ENCODE measurements at regions not wholly inside any gene's neighbourhood (a gene's known extent, or its start where the extent isn't known, plus 50 kb on each side); places are given as distances from the start of the nearest gene placed in this dataset.

DNA sequence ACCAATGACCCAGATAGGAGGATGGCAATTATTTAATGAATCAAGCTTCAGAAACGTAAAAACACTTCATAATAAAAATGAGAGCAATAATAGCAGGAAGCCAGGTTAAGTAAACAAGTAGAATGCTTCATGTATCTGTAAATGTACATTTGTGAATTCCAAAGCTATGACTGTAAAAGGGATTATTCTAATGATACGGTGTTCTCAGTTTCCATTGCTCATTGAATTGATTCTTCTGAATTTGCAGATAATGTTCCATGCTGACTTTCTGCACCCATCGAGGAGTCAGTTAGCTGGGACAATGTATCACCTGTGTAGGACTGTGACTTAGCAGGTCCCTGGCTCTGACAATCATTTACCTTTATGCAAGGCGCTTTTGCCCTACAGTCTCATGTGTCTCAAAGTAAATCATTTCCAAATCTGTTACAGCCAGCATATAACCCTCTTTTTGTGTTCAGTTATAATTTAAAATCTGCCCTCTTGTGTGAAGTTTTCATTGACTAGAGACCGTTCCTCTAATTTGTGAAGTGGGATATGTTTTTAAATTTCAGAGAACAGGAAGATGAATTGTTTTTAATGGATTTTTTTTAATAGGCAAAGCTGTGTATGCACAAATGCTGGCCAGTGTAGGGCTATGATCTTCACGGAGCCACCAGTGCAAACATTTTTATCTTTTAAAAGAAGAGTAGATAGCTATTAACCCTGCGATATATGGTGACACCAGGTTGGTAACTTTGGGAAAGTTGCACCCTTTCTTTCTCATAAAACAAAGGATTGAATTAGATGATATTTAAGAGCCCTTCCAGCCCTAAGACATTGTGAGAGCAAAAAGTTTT is 267.1 kb downstream of the KLF5 start:
- TF ChIP-seq MXI1 (IDR thresholded peaks at IDR 0.05; ENCODE audit: borderline replicate concordance, low read depth, low read length) (no peak), RFX5 (IDR thresholded peaks at IDR 0.05; ENCODE audit: low read depth, low read length) (no peak), RCOR1 (IDR thresholded peaks at IDR 0.05; ENCODE audit: insufficient replicate concordance, low read length) (no peak), FOS (IDR thresholded peaks at IDR 0.05; ENCODE audit: low read depth, low read length) (no peak), SMC3 (IDR thresholded peaks at IDR 0.05; ENCODE audit: low read depth, low read length) (no peak)
- TF ChIP-seq, protein P1, sequence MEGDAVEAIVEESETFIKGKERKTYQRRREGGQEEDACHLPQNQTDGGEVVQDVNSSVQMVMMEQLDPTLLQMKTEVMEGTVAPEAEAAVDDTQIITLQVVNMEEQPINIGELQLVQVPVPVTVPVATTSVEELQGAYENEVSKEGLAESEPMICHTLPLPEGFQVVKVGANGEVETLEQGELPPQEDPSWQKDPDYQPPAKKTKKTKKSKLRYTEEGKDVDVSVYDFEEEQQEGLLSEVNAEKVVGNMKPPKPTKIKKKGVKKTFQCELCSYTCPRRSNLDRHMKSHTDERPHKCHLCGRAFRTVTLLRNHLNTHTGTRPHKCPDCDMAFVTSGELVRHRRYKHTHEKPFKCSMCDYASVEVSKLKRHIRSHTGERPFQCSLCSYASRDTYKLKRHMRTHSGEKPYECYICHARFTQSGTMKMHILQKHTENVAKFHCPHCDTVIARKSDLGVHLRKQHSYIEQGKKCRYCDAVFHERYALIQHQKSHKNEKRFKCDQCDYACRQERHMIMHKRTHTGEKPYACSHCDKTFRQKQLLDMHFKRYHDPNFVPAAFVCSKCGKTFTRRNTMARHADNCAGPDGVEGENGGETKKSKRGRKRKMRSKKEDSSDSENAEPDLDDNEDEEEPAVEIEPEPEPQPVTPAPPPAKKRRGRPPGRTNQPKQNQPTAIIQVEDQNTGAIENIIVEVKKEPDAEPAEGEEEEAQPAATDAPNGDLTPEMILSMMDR (conservative IDR thresholded peaks at IDR 0.05; ENCODE audit: low read depth, low read length): no peak
- no peak overlapping the region for H3K18ac ChIP-seq (ENCODE audit: low read depth, low read length)
- no peak overlapping the region for H3K27ac ChIP-seq (ENCODE audit: insufficient read depth, low read length)
- H3K14ac ChIP-seq (replicated peaks; ENCODE audit: low read depth, low read length): no peak overlapping the region
- no peaks in the 10 kb centered on the region for H3K36me3 ChIP-seq (ENCODE audit: control insufficient read depth, insufficient read depth, low read length)
- no peaks in the 10 kb centered on the region for H3K79me1 ChIP-seq (ENCODE audit: low read depth in 1 of 2, low read length in 2 of 2)
- ATAC-seq (ENCODE audit: low read depth) (no peak), DNase-seq (peak; percentile 5)
- no peak overlapping the region for H2AK5ac ChIP-seq (ENCODE audit: low read depth, low read length)
- H3K4me1 ChIP-seq (ENCODE audit: control insufficient read depth, insufficient read depth, low read length): no peaks in the 10 kb centered on the region
- H4K20me1 ChIP-seq (ENCODE audit: insufficient read depth, low read length): no peaks in the 10 kb centered on the region
- H2BK120ac ChIP-seq (ENCODE audit: low read depth, low read length): no peak overlapping the region
- no peak overlapping the region for H2BK5ac ChIP-seq (ENCODE audit: low read depth, low read length, poor library complexity, severe bottlenecking)
- WGBS, 2 experiments (ENCODE audit: extremely low coverage in 2 of 2, insufficient read length in 1 of 2): 61% methylated on average over 3 of the region's 7 CpGs; no CpG with 5 or more reads in 1 of the 2 experiments
- H2BK15ac ChIP-seq (ENCODE audit: low read depth, low read length): no peak overlapping the region
- no peak overlapping the region for H3K23ac ChIP-seq (ENCODE audit: low read depth, low read length)
- dilution Hi-C loops (cut with HindIII; ENCODE audit: low sequenced_read_pairs, unreplicated experiment) (no loop called here), in situ Hi-C loops (cut with MboI; ENCODE audit: low sequenced_read_pairs) (no loop called here), intact Hi-C loops (cut with micrococcal nuclease) (no loop called here)
- H3K4me3 ChIP-seq (ENCODE audit: insufficient read depth, low read depth, low read length): no peak overlapping the region
- peak overlapping the region; percentile 4 for H3K4me2 ChIP-seq (ENCODE audit: low read depth, low read length)
- no peak overlapping the region for H4K8ac ChIP-seq (ENCODE audit: low read depth in 2 of 2, low read length in 2 of 2)
- ChIA-PET CTCF (interaction anchor here (1.3 kb wide), 1 partner anchor 9 kb away, joined by 4 read pairs; no protein-coding TSS in a partner anchor), POLR2A (ENCODE audit: unreplicated experiment) (no interaction called here)
- no peak overlapping the region for H3K9ac ChIP-seq (ENCODE audit: low read depth, low read length)
- no peak overlapping the region for H2AK9ac ChIP-seq (replicated peaks; ENCODE audit: low read depth, low read length, poor library complexity)
- no peaks in the 10 kb centered on the region for H3K27me3 ChIP-seq (ENCODE audit: control insufficient read depth, insufficient read depth, low read length)
- H3K56ac ChIP-seq (ENCODE audit: extremely low read depth, insufficient read depth, low read length): no peak overlapping the region
- H3K9me1 ChIP-seq (ENCODE audit: insufficient read depth, low read length): no peaks in the 10 kb centered on the region
- H3K9me3 ChIP-seq (ENCODE audit: control insufficient read depth, insufficient read depth, low read length): no peaks in the 10 kb centered on the region
- no peak overlapping the region for H2BK20ac ChIP-seq (ENCODE audit: low read depth, low read length)
- no peak overlapping the region for H2AFZ ChIP-seq (replicated peaks; ENCODE audit: low read length, poor library complexity)
- H4K91ac ChIP-seq (ENCODE audit: insufficient read depth, low read depth, low read length): no peak overlapping the region
- no peak overlapping the region for H3K4ac ChIP-seq (ENCODE audit: low read depth, low read length)
- H4K5ac ChIP-seq (ENCODE audit: low read depth, low read length): no peak overlapping the region
- no TSS peak for BruUV-seq (replicated peaks)
